SK-N-SH (cell line): ENCODE measurements at regions not wholly inside any gene's neighbourhood (a gene's known extent, or its start where the extent isn't known, plus 50 kb on each side); places are given as distances from the start of the nearest gene placed in this dataset.

Source experiments
- EP300 ChIP-seq, 2 experiments: IDR thresholded peaks; 2 replicates each; pipeline versions ENCODE4 v1.4.0 to v1.6.1; 2012; ENCODE audit warnings: borderline replicate concordance in 1 of 2, low read depth in 1 of 2, low read length in 1 of 2
- GABPA ChIP-seq: IDR thresholded peaks from 2 replicates; pipeline ENCODE4 v1.4.0; 2012; ENCODE audit warnings: low read depth, mild to moderate bottlenecking
- RFX5 ChIP-seq: IDR thresholded peaks from 2 replicates; pipeline ENCODE4 v1.6.1; 2012; ENCODE audit warnings: mild to moderate bottlenecking, improper control_type of control experiment, low read length
- TF ChIP-seq, protein P1 (sequence below): fragments of 200-600 bp; sonication (generic); IDR thresholded peaks from 2 replicates; pipeline ENCODE4 v1.6.1; 2017; ENCODE audit warnings: antibody characterized with exemption, mild to moderate bottlenecking, moderate library complexity
- TF ChIP-seq, protein P2 (sequence below): fragments of 150-350 bp; IDR thresholded peaks from 2 replicates; pipeline ENCODE4 v1.6.1; 2016; ENCODE audit warnings: mild to moderate bottlenecking, low read depth, low read length

DNA sequence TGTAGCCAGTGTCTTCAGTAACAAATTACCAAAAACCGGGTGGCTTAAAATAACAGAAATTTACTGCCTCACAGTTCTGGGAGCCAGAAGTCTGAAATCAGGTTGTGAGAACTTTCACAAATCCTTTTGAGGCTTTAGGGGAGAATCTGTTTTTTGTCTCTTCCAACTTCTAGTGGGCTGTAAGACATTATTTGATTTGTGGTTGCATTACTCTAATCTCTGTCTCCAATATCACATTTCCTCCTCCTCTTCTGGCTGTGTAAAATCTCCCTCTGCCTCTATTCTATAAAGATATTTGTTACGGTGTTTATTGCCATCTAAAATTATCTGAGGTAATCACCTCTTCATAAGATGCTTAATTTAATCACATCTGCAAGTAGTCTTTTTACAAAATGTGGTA is 1039.6 kb upstream of the LRRN3 start:
- TF ChIP-seq, protein P1, sequence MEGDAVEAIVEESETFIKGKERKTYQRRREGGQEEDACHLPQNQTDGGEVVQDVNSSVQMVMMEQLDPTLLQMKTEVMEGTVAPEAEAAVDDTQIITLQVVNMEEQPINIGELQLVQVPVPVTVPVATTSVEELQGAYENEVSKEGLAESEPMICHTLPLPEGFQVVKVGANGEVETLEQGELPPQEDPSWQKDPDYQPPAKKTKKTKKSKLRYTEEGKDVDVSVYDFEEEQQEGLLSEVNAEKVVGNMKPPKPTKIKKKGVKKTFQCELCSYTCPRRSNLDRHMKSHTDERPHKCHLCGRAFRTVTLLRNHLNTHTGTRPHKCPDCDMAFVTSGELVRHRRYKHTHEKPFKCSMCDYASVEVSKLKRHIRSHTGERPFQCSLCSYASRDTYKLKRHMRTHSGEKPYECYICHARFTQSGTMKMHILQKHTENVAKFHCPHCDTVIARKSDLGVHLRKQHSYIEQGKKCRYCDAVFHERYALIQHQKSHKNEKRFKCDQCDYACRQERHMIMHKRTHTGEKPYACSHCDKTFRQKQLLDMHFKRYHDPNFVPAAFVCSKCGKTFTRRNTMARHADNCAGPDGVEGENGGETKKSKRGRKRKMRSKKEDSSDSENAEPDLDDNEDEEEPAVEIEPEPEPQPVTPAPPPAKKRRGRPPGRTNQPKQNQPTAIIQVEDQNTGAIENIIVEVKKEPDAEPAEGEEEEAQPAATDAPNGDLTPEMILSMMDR = no peak
- TF ChIP-seq EP300 (IDR thresholded peaks at IDR 0.05; ENCODE audit: borderline replicate concordance in 1 of 2, low read depth in 1 of 2, low read length in 1 of 2) = peak in 1 of 2 experiments; percentile 96; a peak in 2 of 4 replicates
- TF ChIP-seq RFX5 = no peak
- no peak for TF ChIP-seq GABPA
- TF ChIP-seq, protein P2, sequence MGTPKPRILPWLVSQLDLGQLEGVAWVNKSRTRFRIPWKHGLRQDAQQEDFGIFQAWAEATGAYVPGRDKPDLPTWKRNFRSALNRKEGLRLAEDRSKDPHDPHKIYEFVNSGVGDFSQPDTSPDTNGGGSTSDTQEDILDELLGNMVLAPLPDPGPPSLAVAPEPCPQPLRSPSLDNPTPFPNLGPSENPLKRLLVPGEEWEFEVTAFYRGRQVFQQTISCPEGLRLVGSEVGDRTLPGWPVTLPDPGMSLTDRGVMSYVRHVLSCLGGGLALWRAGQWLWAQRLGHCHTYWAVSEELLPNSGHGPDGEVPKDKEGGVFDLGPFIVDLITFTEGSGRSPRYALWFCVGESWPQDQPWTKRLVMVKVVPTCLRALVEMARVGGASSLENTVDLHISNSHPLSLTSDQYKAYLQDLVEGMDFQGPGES = no peak
